Fibroblast of lung (primary cell): ENCODE measurements at regions not wholly inside any gene's neighbourhood (a gene's known extent, or its start where the extent isn't known, plus 50 kb on each side); places are given as distances from the start of the nearest gene placed in this dataset.

ENCODE experiments used
- DNase-seq, 2 donors: peaks; one replicate each; pipeline versions ENCODE4 v3.0.0 to v3.0.0-alpha.2; 2010; ENCODE audit warnings: low read depth in 2 of 2
- H2AFZ ChIP-seq: 2 replicates; pipeline ENCODE4 v1.5.1; 2012; ENCODE audit warnings: low read length, control low read depth, inconsistent platforms
- H3K27ac ChIP-seq: 2 replicates; pipeline ENCODE4 v1.5.1; 2011; ENCODE audit warnings: low read length, control low read depth; ENCODE audit not compliant: insufficient read depth
- H3K27me3 ChIP-seq: 2 replicates; pipeline ENCODE4 v1.5.1; 2011; ENCODE audit warnings: mild to moderate bottlenecking, low read length; ENCODE audit not compliant: control insufficient read depth, insufficient read depth
- H3K36me3 ChIP-seq: 2 replicates; pipeline ENCODE4 v1.5.1; 2011; ENCODE audit warnings: low read length; ENCODE audit not compliant: control insufficient read depth, insufficient read depth
- H3K4me1 ChIP-seq: 2 replicates; pipeline ENCODE4 v1.5.1; 2011; ENCODE audit warnings: low read length; ENCODE audit not compliant: control insufficient read depth, insufficient read depth; ENCODE audit errors: extremely low read depth
- H3K4me2 ChIP-seq: 2 replicates; pipeline ENCODE4 v1.5.1; 2011; ENCODE audit warnings: low read length, control low read depth; ENCODE audit not compliant: insufficient read depth; ENCODE audit errors: extremely low read depth
- H3K4me3 ChIP-seq, 4 experiments: fragments of 200-600 bp in 1 of 4; sonication (generic) in 1 of 4; replicated peaks in 1 of 4; 2 replicates each; pipeline ENCODE4 v1.5.1; 2011 to 2016; ENCODE audit warnings: low read length in 4 of 4, low read depth in 3 of 4, mild to moderate bottlenecking in 3 of 4, control low read depth in 2 of 4, inconsistent platforms in 1 of 4, mixed read lengths in 1 of 4; ENCODE audit not compliant: insufficient read depth in 1 of 4; ENCODE audit errors: control extremely low read depth in 1 of 4
- H3K79me2 ChIP-seq: 2 replicates; pipeline ENCODE4 v1.5.1; 2012; ENCODE audit warnings: mild to moderate bottlenecking, low read length, inconsistent platforms; ENCODE audit not compliant: control insufficient read depth, insufficient read depth
- H3K9ac ChIP-seq: 2 replicates; pipeline ENCODE4 v1.5.1; 2011; ENCODE audit warnings: mild to moderate bottlenecking, low read length, control low read depth; ENCODE audit not compliant: insufficient read depth
- H3K9me3 ChIP-seq: 2 replicates; pipeline ENCODE4 v1.5.1; 2012; ENCODE audit warnings: low read depth, low read length; ENCODE audit not compliant: control insufficient read depth, insufficient read depth
- H4K20me1 ChIP-seq: 2 replicates; pipeline ENCODE4 v1.5.1; 2011; ENCODE audit warnings: low read length; ENCODE audit not compliant: control insufficient read depth, insufficient read depth; ENCODE audit errors: extremely low read depth
- EZH2 ChIP-seq: IDR thresholded peaks from 2 replicates; pipeline ENCODE4 v1.5.1; 2012; ENCODE audit warnings: low read length, control low read depth, mild to moderate bottlenecking; ENCODE audit errors: missing control alignments
- TF ChIP-seq, protein P1 (sequence below), 2 donors: IDR thresholded peaks in 1 of 2; conservative IDR thresholded peaks in 1 of 2; 1 replicate in 1 of 2; 2 replicates in 1 of 2; pipeline ENCODE4 v1.5.1; 2011 to 2012; ENCODE audit warnings: low read length in 2 of 2, control low read depth in 1 of 2, inconsistent platforms in 1 of 2, low read depth in 1 of 2, mild to moderate bottlenecking in 1 of 2

- H3K9me3 ChIP-seq: no peaks in the 10 kb centered on the region
- TF ChIP-seq EZH2: no peak
- TF ChIP-seq, protein P1, sequence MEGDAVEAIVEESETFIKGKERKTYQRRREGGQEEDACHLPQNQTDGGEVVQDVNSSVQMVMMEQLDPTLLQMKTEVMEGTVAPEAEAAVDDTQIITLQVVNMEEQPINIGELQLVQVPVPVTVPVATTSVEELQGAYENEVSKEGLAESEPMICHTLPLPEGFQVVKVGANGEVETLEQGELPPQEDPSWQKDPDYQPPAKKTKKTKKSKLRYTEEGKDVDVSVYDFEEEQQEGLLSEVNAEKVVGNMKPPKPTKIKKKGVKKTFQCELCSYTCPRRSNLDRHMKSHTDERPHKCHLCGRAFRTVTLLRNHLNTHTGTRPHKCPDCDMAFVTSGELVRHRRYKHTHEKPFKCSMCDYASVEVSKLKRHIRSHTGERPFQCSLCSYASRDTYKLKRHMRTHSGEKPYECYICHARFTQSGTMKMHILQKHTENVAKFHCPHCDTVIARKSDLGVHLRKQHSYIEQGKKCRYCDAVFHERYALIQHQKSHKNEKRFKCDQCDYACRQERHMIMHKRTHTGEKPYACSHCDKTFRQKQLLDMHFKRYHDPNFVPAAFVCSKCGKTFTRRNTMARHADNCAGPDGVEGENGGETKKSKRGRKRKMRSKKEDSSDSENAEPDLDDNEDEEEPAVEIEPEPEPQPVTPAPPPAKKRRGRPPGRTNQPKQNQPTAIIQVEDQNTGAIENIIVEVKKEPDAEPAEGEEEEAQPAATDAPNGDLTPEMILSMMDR (conservative IDR thresholded peaks at IDR 0.05 in 1 of 2, IDR thresholded peaks at IDR 0.05 in 1 of 2; ENCODE audit: low read depth in 1 of 2, low read length in 2 of 2): no peak
- no peak overlapping the region for H3K4me2 ChIP-seq
- H4K20me1 ChIP-seq: no peaks in the 10 kb centered on the region
- H3K79me2 ChIP-seq: no peaks in the 10 kb centered on the region
- H3K4me1 ChIP-seq: no peaks in the 10 kb centered on the region
- H2AFZ ChIP-seq: no peak overlapping the region
- H3K4me3 ChIP-seq: no peak overlapping the region
- no peak overlapping the region for H3K9ac ChIP-seq
- H3K27ac ChIP-seq: no peak overlapping the region
- DNase-seq: no peak
- no peaks in the 10 kb centered on the region for H3K27me3 ChIP-seq
- no peaks in the 10 kb centered on the region for H3K36me3 ChIP-seq
Measured at GRCh38 chr4:134139188-134139587, 62.4 kb downstream of the PABPC4L start.

- H3K9me3 ChIP-seq: no peaks in the 10 kb centered on the region
Measured at GRCh38 chr4:134132086-134132783, 69.4 kb downstream of the PABPC4L start.

DNA sequence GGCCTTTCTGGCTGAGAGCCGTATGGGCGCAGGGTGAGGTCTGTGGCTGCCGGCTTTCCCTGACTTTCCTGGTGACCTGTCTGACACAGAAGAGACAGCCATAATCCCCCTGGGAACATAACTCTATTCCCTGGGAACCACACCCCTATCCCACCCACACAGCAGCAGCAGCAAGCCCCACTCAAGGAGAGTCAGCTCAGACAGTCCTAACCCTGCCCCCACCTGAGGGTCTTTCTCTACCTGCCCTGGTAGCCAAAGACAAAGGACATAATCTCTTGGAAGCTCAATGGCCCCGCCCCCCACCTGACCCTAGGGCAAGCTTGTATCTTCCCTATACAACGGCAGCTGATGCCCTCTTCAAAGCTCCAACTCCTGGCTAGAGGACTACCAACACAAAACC lies 74.6 kb downstream of the PABPC4L start:
- H3K4me1 ChIP-seq: no peaks in the 10 kb centered on the region
- H3K27me3 ChIP-seq: no peaks in the 10 kb centered on the region
- H2AFZ ChIP-seq: no peak overlapping the region
- no peak overlapping the region for H3K9ac ChIP-seq
- H3K4me3 ChIP-seq: no peak overlapping the region
- no peak overlapping the region for H3K27ac ChIP-seq
- DNase-seq: no peak
- TF ChIP-seq, protein P1 (conservative IDR thresholded peaks at IDR 0.05 in 1 of 2, IDR thresholded peaks at IDR 0.05 in 1 of 2; ENCODE audit: low read depth in 1 of 2, low read length in 2 of 2): no peak
- no peak for TF ChIP-seq EZH2
- H3K79me2 ChIP-seq: no peaks in the 10 kb centered on the region
- no peaks in the 10 kb centered on the region for H3K9me3 ChIP-seq
- H3K4me2 ChIP-seq: no peak overlapping the region
- no peaks in the 10 kb centered on the region for H3K36me3 ChIP-seq
- no peaks in the 10 kb centered on the region for H4K20me1 ChIP-seq

More at GRCh38 chr4:134132086-134132783, 69.4 kb downstream of the PABPC4L start:
- H3K4me3 ChIP-seq: no peak overlapping the region
- no peaks in the 10 kb centered on the region for H3K27me3 ChIP-seq
- H3K4me1 ChIP-seq: no peaks in the 10 kb centered on the region
- no peak overlapping the region for H3K27ac ChIP-seq
- no peak for DNase-seq
- TF ChIP-seq, protein P1 (conservative IDR thresholded peaks at IDR 0.05 in 1 of 2, IDR thresholded peaks at IDR 0.05 in 1 of 2; ENCODE audit: low read depth in 1 of 2, low read length in 2 of 2): no peak
- no peak for TF ChIP-seq EZH2
- H2AFZ ChIP-seq: no peak overlapping the region
- no peaks in the 10 kb centered on the region for H4K20me1 ChIP-seq
- no peaks in the 10 kb centered on the region for H3K36me3 ChIP-seq
- H3K4me2 ChIP-seq: no peak overlapping the region
- no peaks in the 10 kb centered on the region for H3K79me2 ChIP-seq
- H3K9ac ChIP-seq: no peak overlapping the region
